ENCODE measurements at regions not wholly inside any gene's neighbourhood (a gene's known extent, or its start where the extent isn't known, plus 50 kb on each side); places are given as distances from the start of the nearest gene placed in this dataset.
A peak's percentile ranks its signal among the peaks of the same experiment; 100 is the strongest.

- DNase-seq, result no peak
Measured at GRCh38 chr6:168896321-168896720, 357.3 kb downstream of the THBS2 start.

GRCh38 chr6:168895102-168895812 is 358.4 kb downstream of the THBS2 start:
- peak; percentile 69 for DNase-seq

- no peak for DNase-seq
Measured at GRCh38 chr6:168892031-168892430, 361.6 kb downstream of the THBS2 start.

- DNase-seq, result no peak
Measured at GRCh38 chr6:168890981-168891365, 362.7 kb downstream of the THBS2 start.

- no peak for DNase-seq
Measured at GRCh38 chr6:168890306-168890980, 363.2 kb downstream of the THBS2 start.

- no peak for DNase-seq
Measured at GRCh38 chr6:168888786-168889345, 364.8 kb downstream of the THBS2 start.

GRCh38 chr6:168888102-168888501 is 365.5 kb downstream of the THBS2 start:
- no peak for DNase-seq

GRCh38 chr6:168887621-168888020 is 366.0 kb downstream of the THBS2 start:
- DNase-seq, result no peak

- no peak for DNase-seq
Measured at GRCh38 chr6:168886964-168887363, 366.7 kb downstream of the THBS2 start.

GRCh38 chr6:168885751-168886742 is 367.6 kb downstream of the THBS2 start:
- DNase-seq, result no peak

GRCh38 chr6:168885196-168885595 is 368.4 kb downstream of the THBS2 start:
- no peak for DNase-seq

- DNase-seq, result peak; percentile 74
Measured at GRCh38 chr6:168884646-168885086, 369.0 kb downstream of the THBS2 start.

- no peak for DNase-seq
Measured at GRCh38 chr6:168884050-168884645, 369.5 kb downstream of the THBS2 start.

- no peak for DNase-seq
Measured at GRCh38 chr6:168883410-168884049, 370.1 kb downstream of the THBS2 start.

- no peak for DNase-seq
Measured at GRCh38 chr6:168880271-168880670, 373.4 kb downstream of the THBS2 start.

- DNase-seq, result no peak
Measured at GRCh38 chr6:168877821-168878282, 375.8 kb downstream of the THBS2 start.

GRCh38 chr6:168876956-168877355 is 376.7 kb downstream of the THBS2 start:
- DNase-seq, result no peak

- no peak for DNase-seq
Measured at GRCh38 chr6:168875811-168876576, 377.7 kb downstream of the THBS2 start.

- no peak for DNase-seq
Measured at GRCh38 chr6:168874637-168875036, 379.0 kb downstream of the THBS2 start.

GRCh38 chr6:168873278-168874190 is 380.1 kb downstream of the THBS2 start:
- DNase-seq, result no peak

Data from stimulated activated CD4-positive, alpha-beta T cell treated with anti-CD3 and anti-CD28 coated beads, Interleukin-12 subunit alpha, Interleukin-12 subunit beta, amount 100 ng/mL, for 4 hours (primary cell).